GM12878 (cell line): ENCODE measurements at regions not wholly inside any gene's neighbourhood (a gene's known extent, or its start where the extent isn't known, plus 50 kb on each side); places are given as distances from the start of the nearest gene placed in this dataset.

Experiments used
- ATAC-seq: fragments of 200-7000 bp; cut with Tn5 transposase; 3 replicates; pipeline ENCODE4 v1.9.1; 2020; ENCODE audit warnings: mild to moderate bottlenecking, moderate library complexity
- BruUV-seq: library from RNA; stranded (reverse); fragments of 400-500 nt; replicated peaks from 2 replicates; lab custom pipeline; 2021; lab: Mats Ljungman, UMichigan
- CTCF ChIA-PET: fragments of 300-600 bp; sonication (Branson Sonifier 250); formaldehyde crosslinking; extraction: SDS; loops from one replicate; lab custom pipeline; 2021; ENCODE audit warnings: inconsistent platforms; lab: Yijun Ruan, JAX
- POLR2A ChIA-PET: fragments of 350-600 bp; formaldehyde crosslinking; extraction: SDS; loops from one replicate; lab custom pipeline; 2021; ENCODE audit warnings: inconsistent platforms; lab: Charles Lee
- RAD21 ChIA-PET: fragments of 300-600 bp; sonication (Branson Sonifier 250); formaldehyde crosslinking; loops from one replicate; lab custom pipeline; 2023; ENCODE audit warnings: antibody characterized with exemption; ENCODE audit not compliant: unreplicated experiment; lab: Charles Lee
- SMC1A ChIA-PET: fragments of 300-600 bp; sonication (Branson Sonifier 250); formaldehyde crosslinking; loops from one replicate; lab custom pipeline; 2023; ENCODE audit not compliant: unreplicated experiment, uncharacterized antibody; lab: Charles Lee
- DNase-seq: peaks from one replicate; pipeline ENCODE4 v3.0.0-alpha.2; 2011; ENCODE audit warnings: low read depth, low spot score
- FAIRE-seq: peaks from 3 replicates; lab custom pipeline; 2011; peaks lifted over from hg19 to GRCh38; lab: Jason Lieb, UNC
- H2AFZ ChIP-seq: 2 replicates; pipeline ENCODE4 v1.6.0; 2011; ENCODE audit warnings: low read depth, low read length, control low read depth; ENCODE audit not compliant: control insufficient read depth
- H3K27ac ChIP-seq: 2 replicates; pipeline ENCODE4 v1.5.1; 2011; ENCODE audit warnings: control low read depth; ENCODE audit not compliant: control insufficient read depth, insufficient read depth
- H3K27me3 ChIP-seq, 2 experiments: replicated peaks in 1 of 2; 2 replicates each; pipeline versions ENCODE4 v1.6.0 to v1.6.1; 2011; ENCODE audit warnings: low read length in 1 of 2; ENCODE audit not compliant: control insufficient read depth in 2 of 2, insufficient read depth in 2 of 2
- H3K36me3 ChIP-seq, 2 experiments: 2 replicates each; pipeline ENCODE4 v1.5.1; 2011; ENCODE audit warnings: low read length in 1 of 2; ENCODE audit not compliant: control insufficient read depth in 2 of 2, insufficient read depth in 2 of 2
- H3K4me1 ChIP-seq: 2 replicates; pipeline ENCODE4 v1.6.1; 2011; ENCODE audit warnings: mild to moderate bottlenecking, low read length, moderate library complexity, mixed read lengths; ENCODE audit not compliant: control insufficient read depth, insufficient read depth
- H3K4me2 ChIP-seq: 2 replicates; pipeline ENCODE4 v1.6.0; 2011; ENCODE audit warnings: control low read depth; ENCODE audit not compliant: control insufficient read depth, insufficient read depth
- H3K4me3 ChIP-seq: fragments of 200-600 bp; sonication (generic); 2 replicates; pipeline ENCODE4 v1.5.1; 2016
- H3K79me2 ChIP-seq: 2 replicates; pipeline ENCODE4 v1.6.0; 2011; ENCODE audit warnings: low read length; ENCODE audit not compliant: control insufficient read depth, insufficient read depth
- H3K9ac ChIP-seq: 2 replicates; pipeline ENCODE4 v1.8.0; 2011; ENCODE audit warnings: low read length, control low read depth, mixed read lengths; ENCODE audit not compliant: control insufficient read depth, insufficient read depth
- H3K9me3 ChIP-seq: replicated peaks from 3 replicates; pipeline ENCODE4 v1.5.1; 2011; ENCODE audit warnings: mild to moderate bottlenecking, low read length; ENCODE audit not compliant: control insufficient read depth, insufficient read depth
- H4K20me1 ChIP-seq: 2 replicates; pipeline ENCODE4 v1.6.0; 2011; ENCODE audit not compliant: control insufficient read depth, insufficient read depth
- CBX5 ChIP-seq: sonication (generic); IDR thresholded peaks from 2 replicates; pipeline ENCODE4 v1.6.1; 2016; ENCODE audit warnings: low read depth, moderate library complexity, mild to moderate bottlenecking, inconsistent platforms
- CEBPZ ChIP-seq: fragments of 150-350 bp; IDR thresholded peaks from 2 replicates; pipeline ENCODE4 v1.6.1; 2016; ENCODE audit warnings: low read depth, low read length
- CREB1 ChIP-seq: IDR thresholded peaks from 2 replicates; pipeline ENCODE4 v1.6.1; 2012; ENCODE audit warnings: low read depth, mild to moderate bottlenecking, inconsistent platforms
- EP300 ChIP-seq, 2 experiments: fragments of 150-350 bp in 1 of 2; IDR thresholded peaks; 2 replicates each; pipeline ENCODE4 v1.6.1; 2011 to 2012; ENCODE audit warnings: low read depth in 2 of 2, low read length in 2 of 2, borderline replicate concordance in 1 of 2, improper control_type of control experiment in 1 of 2, inconsistent platforms in 1 of 2; ENCODE audit not compliant: control insufficient read depth in 1 of 2
- IKZF2 ChIP-seq, 2 experiments: fragments of 450-650 bp; IDR thresholded peaks; 2 replicates each; pipeline ENCODE4 v1.6.1; 2017; ENCODE audit warnings: mild to moderate bottlenecking in 2 of 2, moderate library complexity in 2 of 2
- KAT2A ChIP-seq: conservative IDR thresholded peaks from 2 replicates; pipeline ENCODE4 v1.6.1; 2011; ENCODE audit warnings: low read depth, low read length; ENCODE audit not compliant: control insufficient read depth
- PBX3 ChIP-seq: IDR thresholded peaks from 2 replicates; pipeline ENCODE4 v1.6.1; 2011; ENCODE audit warnings: mild to moderate bottlenecking, low read depth, low read length, moderate library complexity; ENCODE audit not compliant: insufficient replicate concordance
- POLR2A ChIP-seq: IDR thresholded peaks from 2 replicates; pipeline ENCODE4 v1.6.1; 2011; ENCODE audit warnings: low read depth, mild to moderate bottlenecking, low read length
- TAF1 ChIP-seq: IDR thresholded peaks from 2 replicates; pipeline ENCODE4 v1.6.1; 2011; ENCODE audit warnings: mild to moderate bottlenecking, low read depth, low read length, borderline replicate concordance
- WGBS: methylation state at CpG from one replicate; pipeline ENCODE4 v1.1.6; 2016; ENCODE audit warnings: low lambda C conversion rate; ENCODE audit not compliant: insufficient replicate concordance, insufficient coverage; ENCODE audit errors: missing lambda C conversion rate; 5-methylcytosine and 5-hydroxymethylcytosine counted together
- in situ Hi-C: fragments of 300-500 bp; cut with MboI; formaldehyde crosslinking; loops from 9 replicates; pipeline ENCODE4 v1.14.3; 2018; ENCODE audit warnings: mixed read lengths
- intact Hi-C: fragments of 100-400 bp; cut with micrococcal nuclease; formaldehyde crosslinking; loops from one replicate; pipeline ENCODE4 v1.14.2; 2022; ENCODE audit not compliant: unreplicated experiment
- TF ChIP-seq, protein P1 (sequence below): IDR thresholded peaks from 2 replicates; pipeline ENCODE4 v1.6.1; 2011; ENCODE audit warnings: low read depth, low read length, improper control_type of control experiment, borderline replicate concordance
- TF ChIP-seq, protein P2 (sequence below): IDR thresholded peaks from 2 replicates; pipeline ENCODE4 v1.6.1; 2011; ENCODE audit warnings: low read depth, mild to moderate bottlenecking, low read length, moderate library complexity, borderline replicate concordance; ENCODE audit errors: extremely low read depth

DNA sequence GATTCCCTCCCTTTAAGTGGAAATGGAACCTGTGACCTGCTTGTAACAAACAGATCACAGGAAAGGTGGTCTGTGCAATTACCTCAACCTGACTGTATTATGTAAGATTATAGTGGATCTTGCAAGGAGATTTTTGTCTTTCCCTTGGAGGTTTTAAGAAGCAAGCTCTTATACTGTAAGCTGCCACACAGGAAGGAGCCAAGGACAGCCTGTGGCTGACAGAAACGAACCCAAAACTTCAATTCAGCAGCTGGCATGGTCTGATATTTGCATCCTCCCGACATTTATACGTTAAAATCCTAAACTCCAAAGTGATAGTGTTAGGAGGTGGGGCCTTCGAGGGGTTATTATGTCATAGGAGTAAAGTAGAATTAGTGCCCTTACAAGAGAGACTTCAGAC is 711.8 kb upstream of the CTNND2 start:
- no peaks in the 10 kb centered on the region for H3K9me3 ChIP-seq
- FAIRE-seq = no peak
- ChIA-PET RAD21 (interaction anchor here (0.8 kb wide), 1 partner anchor 1593 kb away, joined by 3 read pairs; no protein-coding TSS in a partner anchor), POLR2A (no interaction called here), CTCF (no interaction called here), SMC1A (no interaction called here)
- H4K20me1 ChIP-seq = no peaks in the 10 kb centered on the region
- no peak for DNase-seq
- 0% methylated on average over 4 of the region's 4 CpGs for WGBS
- no TSS peak for BruUV-seq
- H3K27me3 ChIP-seq = no peaks in the 10 kb centered on the region
- no peak for ATAC-seq
- in situ Hi-C loops (no loop called here), intact Hi-C loops (no loop called here)
- TF ChIP-seq CBX5 (no peak), TAF1 (no peak), KAT2A (no peak), EP300 (IDR thresholded peaks at IDR 0.05; ENCODE audit: borderline replicate concordance in 1 of 2, control insufficient read depth in 1 of 2, low read depth in 2 of 2, low read length in 2 of 2) (no peak)
- no peaks in the 10 kb centered on the region for H3K36me3 ChIP-seq
- no peak overlapping the region for H3K9ac ChIP-seq
- H3K79me2 ChIP-seq = no peaks in the 10 kb centered on the region
- H3K4me3 ChIP-seq = no peak overlapping the region
- H3K4me1 ChIP-seq = no peaks in the 10 kb centered on the region
- H3K27ac ChIP-seq = no peak overlapping the region
- no peak overlapping the region for H3K4me2 ChIP-seq
- H2AFZ ChIP-seq = no peak overlapping the region

DNA sequence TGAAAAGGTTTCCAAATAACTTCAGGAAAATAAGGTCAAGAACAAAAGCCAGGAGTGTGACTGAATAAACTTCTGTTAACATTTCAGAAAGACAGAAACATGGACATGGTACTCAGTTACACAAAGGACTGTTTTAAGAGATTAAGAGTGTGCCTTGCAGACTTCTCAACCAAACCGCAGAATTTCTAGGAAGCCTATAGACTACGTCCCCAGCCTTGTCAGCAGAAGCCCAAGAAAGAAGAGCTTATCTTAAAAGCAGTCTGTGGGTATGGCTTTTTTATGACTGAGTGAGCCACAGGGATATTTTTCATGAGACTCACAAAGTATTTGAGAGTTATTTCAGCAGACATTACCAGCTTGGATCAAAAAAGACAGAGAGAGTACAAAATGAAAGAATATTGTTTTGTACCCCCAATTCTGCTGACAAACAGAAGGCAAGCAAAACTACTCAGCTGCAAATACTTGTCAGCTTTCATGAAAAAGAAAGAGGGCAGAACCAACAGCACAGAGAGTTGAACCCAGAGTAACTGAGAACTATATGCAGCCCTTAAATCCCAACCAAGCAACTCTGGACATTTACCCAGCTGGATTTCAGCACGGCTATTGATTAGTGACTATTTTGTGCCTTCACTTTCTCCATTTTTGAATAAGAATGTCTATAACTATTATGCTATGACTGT is 711.0 kb upstream of the CTNND2 start:
- POLR2A ChIA-PET = no interaction called here
- no peak overlapping the region for H3K4me3 ChIP-seq
- in situ Hi-C loops = no loop called here
- CTCF ChIA-PET = no interaction called here
- no peak overlapping the region for H3K4me2 ChIP-seq
- FAIRE-seq (no peak), DNase-seq (no peak), ATAC-seq (no peak)
- 10% methylated on average over 3 of the region's 3 CpGs for WGBS
- H4K20me1 ChIP-seq = no peaks in the 10 kb centered on the region
- H2AFZ ChIP-seq = no peak overlapping the region
- H3K79me2 ChIP-seq = no peaks in the 10 kb centered on the region
- H3K36me3 ChIP-seq = no peaks in the 10 kb centered on the region
- SMC1A ChIA-PET = no interaction called here
- RAD21 ChIA-PET = no interaction called here
- no peaks in the 10 kb centered on the region for H3K27me3 ChIP-seq
- no peak overlapping the region for H3K9ac ChIP-seq
- intact Hi-C loops = no loop called here
- H3K27ac ChIP-seq = no peak overlapping the region
- no peaks in the 10 kb centered on the region for H3K4me1 ChIP-seq
- no TSS peak for BruUV-seq
- no peaks in the 10 kb centered on the region for H3K9me3 ChIP-seq
- TF ChIP-seq CREB1 (no peak), IKZF2 (IDR thresholded peaks at IDR 0.05) (no peak), PBX3 (no peak), POLR2A (no peak), CEBPZ (no peak)
- TF ChIP-seq, protein P1, sequence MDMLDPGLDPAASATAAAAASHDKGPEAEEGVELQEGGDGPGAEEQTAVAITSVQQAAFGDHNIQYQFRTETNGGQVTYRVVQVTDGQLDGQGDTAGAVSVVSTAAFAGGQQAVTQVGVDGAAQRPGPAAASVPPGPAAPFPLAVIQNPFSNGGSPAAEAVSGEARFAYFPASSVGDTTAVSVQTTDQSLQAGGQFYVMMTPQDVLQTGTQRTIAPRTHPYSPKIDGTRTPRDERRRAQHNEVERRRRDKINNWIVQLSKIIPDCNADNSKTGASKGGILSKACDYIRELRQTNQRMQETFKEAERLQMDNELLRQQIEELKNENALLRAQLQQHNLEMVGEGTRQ = no peak
- TF ChIP-seq, protein P2, sequence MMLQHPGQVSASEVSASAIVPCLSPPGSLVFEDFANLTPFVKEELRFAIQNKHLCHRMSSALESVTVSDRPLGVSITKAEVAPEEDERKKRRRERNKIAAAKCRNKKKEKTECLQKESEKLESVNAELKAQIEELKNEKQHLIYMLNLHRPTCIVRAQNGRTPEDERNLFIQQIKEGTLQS = no peak
